CD4-positive, alpha-beta memory T cell (primary cell): ENCODE measurements at regions not wholly inside any gene's neighbourhood (a gene's known extent, or its start where the extent isn't known, plus 50 kb on each side); places are given as distances from the start of the nearest gene placed in this dataset.
"Not testable (repeated sequence)": the region's sequence is repeated elsewhere in the genome, so short reads cannot be mapped to it uniquely, and the experiment has no call there.

Experiments used
- CTCF ChIA-PET: fragments of 350-600 bp; sonication (Branson Sonifier 250); formaldehyde crosslinking; loops from one replicate; lab custom pipeline; 2021; ENCODE audit warnings: inconsistent platforms; ENCODE audit not compliant: partially characterized antibody; lab: Charles Lee
- POLR2A ChIA-PET: fragments of 350-600 bp; sonication (Branson Sonifier 250); formaldehyde crosslinking; loops from one replicate; lab custom pipeline; 2021; ENCODE audit not compliant: partially characterized antibody; lab: Charles Lee
- DNase-seq, 5 donors: peaks; one replicate each; pipeline versions ENCODE4 v3.0.0 to v3.0.0-alpha.2; 2020 to 2022; ENCODE audit warnings: mixed read lengths in 1 of 5
- H3K27ac ChIP-seq: one replicate; pipeline ENCODE4 v1.7.0; 2013; ENCODE audit warnings: low read depth, low read length
- H3K27me3 ChIP-seq: 2 replicates; pipeline ENCODE4 v1.7.0; 2013; ENCODE audit warnings: mild to moderate bottlenecking, low read length, moderate library complexity; ENCODE audit not compliant: insufficient read depth
- H3K36me3 ChIP-seq: 2 replicates; pipeline ENCODE4 v1.7.0; 2013; ENCODE audit warnings: mild to moderate bottlenecking, low read length, moderate library complexity; ENCODE audit not compliant: insufficient read depth
- H3K4me1 ChIP-seq: 2 replicates; pipeline ENCODE4 v1.7.0; 2013; ENCODE audit warnings: mild to moderate bottlenecking, low read length, moderate library complexity; ENCODE audit not compliant: insufficient read depth
- H3K4me3 ChIP-seq, 2 donors: one replicate each; pipeline ENCODE4 v1.7.0; 2013; ENCODE audit warnings: low read length in 2 of 2, mild to moderate bottlenecking in 1 of 2
- H3K9me3 ChIP-seq, 2 donors: one replicate each; pipeline ENCODE4 v1.7.0; 2013; ENCODE audit warnings: low read length in 2 of 2, control low read depth in 1 of 2; ENCODE audit not compliant: control insufficient read depth in 1 of 2
- H3K27ac Mint-ChIP-seq, 7 donors: one replicate each; pipeline ENCODE4 v1.8.0; 2020 to 2021; ENCODE audit warnings: mixed read lengths in 7 of 7, mild to moderate bottlenecking in 6 of 7, inconsistent platforms in 3 of 7, moderate library complexity in 3 of 7
- H3K27me3 Mint-ChIP-seq, 2 donors: one replicate each; pipeline ENCODE4 v1.8.0; 2020 to 2021; ENCODE audit warnings: mixed read lengths in 2 of 2
- H3K36me3 Mint-ChIP-seq, 2 donors: one replicate each; pipeline ENCODE4 v1.8.0; 2020 to 2021; ENCODE audit warnings: mixed read lengths in 2 of 2, inconsistent platforms in 1 of 2, mild to moderate bottlenecking in 1 of 2
- H3K4me1 Mint-ChIP-seq, 4 donors: one replicate each; pipeline ENCODE4 v1.8.0; 2020 to 2021; ENCODE audit warnings: mixed read lengths in 4 of 4, mild to moderate bottlenecking in 1 of 4
- H3K4me3 Mint-ChIP-seq, 8 donors: one replicate each; pipeline ENCODE4 v1.8.0; 2020 to 2021; ENCODE audit warnings: mixed read lengths in 8 of 8, mild to moderate bottlenecking in 7 of 8, moderate library complexity in 6 of 8, inconsistent platforms in 3 of 8
- H3K9me3 Mint-ChIP-seq, 8 donors: one replicate each; pipeline ENCODE4 v1.8.0; 2020 to 2021; ENCODE audit warnings: mixed read lengths in 8 of 8, mild to moderate bottlenecking in 5 of 8, inconsistent platforms in 3 of 8, moderate library complexity in 1 of 8
- intact Hi-C: fragments of 100-400 bp; cut with micrococcal nuclease; formaldehyde crosslinking; loops from one replicate; pipeline ENCODE4 v1.15.1; 2023

GRCh38 chr4:173991814-173992213 lies 291.7 kb downstream of the FBXO8 start:
- H3K4me1 ChIP-seq, result no peaks in the 10 kb centered on the region
- no peaks in the 10 kb centered on the region for H3K27me3 ChIP-seq
- peaks cover 0 to 2% (median 0%) of the 10 kb centered on the region in 8 donors for H3K9me3 Mint-ChIP-seq
- POLR2A ChIA-PET, result no interaction called here
- no peak overlapping the region for H3K27ac ChIP-seq
- no peaks in the 10 kb centered on the region for H3K4me1 Mint-ChIP-seq
- no peaks in the 10 kb centered on the region for H3K9me3 ChIP-seq
- H3K27me3 Mint-ChIP-seq, result peaks cover 3 to 7% of the 10 kb centered on the region in 2 donors
- intact Hi-C loops, result no loop called here
- no peak for DNase-seq
- CTCF ChIA-PET, result no interaction called here
- no peaks in the 10 kb centered on the region for H3K36me3 ChIP-seq
- H3K36me3 Mint-ChIP-seq, result no peaks in the 10 kb centered on the region
- no peak overlapping the region for H3K4me3 Mint-ChIP-seq
- H3K4me3 ChIP-seq, result no peak overlapping the region
- no peak overlapping the region for H3K27ac Mint-ChIP-seq

GRCh38 chr4:173991316-173991715 lies 292.2 kb downstream of the FBXO8 start:
- H3K27me3 Mint-ChIP-seq, result peaks cover 3 to 7% of the 10 kb centered on the region in 2 donors
- H3K36me3 Mint-ChIP-seq, result no peaks in the 10 kb centered on the region
- no peaks in the 10 kb centered on the region for H3K4me1 Mint-ChIP-seq
- peaks cover 0 to 2% (median 0%) of the 10 kb centered on the region in 8 donors for H3K9me3 Mint-ChIP-seq
- Histone ChIP-seq H3K36me3 (no peaks in the 10 kb centered on the region), H3K27me3 (no peaks in the 10 kb centered on the region), H3K9me3 (no peaks in the 10 kb centered on the region), H3K4me3 (no peak overlapping the region), H3K27ac (no peak overlapping the region), H3K4me1 (no peaks in the 10 kb centered on the region)
- DNase-seq, result no peak
- H3K4me3 Mint-ChIP-seq, result no peak overlapping the region
- no peak overlapping the region for H3K27ac Mint-ChIP-seq
- POLR2A ChIA-PET, result no interaction called here
- intact Hi-C loops, result no loop called here
- CTCF ChIA-PET, result no interaction called here

GRCh38 chr4:173990869-173991210 lies 292.6 kb downstream of the FBXO8 start:
- H3K27ac Mint-ChIP-seq, result no peak overlapping the region
- H3K4me1 ChIP-seq, result no peaks in the 10 kb centered on the region
- H3K9me3 ChIP-seq, result no peaks in the 10 kb centered on the region
- no peak overlapping the region for H3K4me3 Mint-ChIP-seq
- no peaks in the 10 kb centered on the region for H3K36me3 ChIP-seq
- CTCF ChIA-PET, result no interaction called here
- intact Hi-C loops, result no loop called here
- no peak for DNase-seq
- no peaks in the 10 kb centered on the region for H3K4me1 Mint-ChIP-seq
- H3K4me3 ChIP-seq, result no peak overlapping the region
- H3K27me3 Mint-ChIP-seq, result peaks cover 3 to 7% of the 10 kb centered on the region in 2 donors
- POLR2A ChIA-PET, result no interaction called here
- no peaks in the 10 kb centered on the region for H3K27me3 ChIP-seq
- peaks cover 0 to 2% (median 0%) of the 10 kb centered on the region in 8 donors for H3K9me3 Mint-ChIP-seq
- no peaks in the 10 kb centered on the region for H3K36me3 Mint-ChIP-seq
- no peak overlapping the region for H3K27ac ChIP-seq

GRCh38 chr4:173990126-173990868 lies 293.2 kb downstream of the FBXO8 start:
- no peak for DNase-seq
- ChIA-PET CTCF (no interaction called here), POLR2A (no interaction called here)
- no peaks in the 10 kb centered on the region for H3K36me3 Mint-ChIP-seq
- Histone ChIP-seq H3K4me1 (no peaks in the 10 kb centered on the region), H3K27ac (no peak overlapping the region), H3K27me3 (no peaks in the 10 kb centered on the region), H3K4me3 (no peak overlapping the region), H3K9me3 (no peaks in the 10 kb centered on the region), H3K36me3 (no peaks in the 10 kb centered on the region)
- no peaks in the 10 kb centered on the region for H3K4me1 Mint-ChIP-seq
- peak overlapping the region in 1 of 8 donors; percentile 71 for H3K4me3 Mint-ChIP-seq
- peaks cover 0 to 2% (median 0%) of the 10 kb centered on the region in 8 donors for H3K9me3 Mint-ChIP-seq
- intact Hi-C loops, result no loop called here
- peaks cover 3 to 6% of the 10 kb centered on the region in 2 donors for H3K27me3 Mint-ChIP-seq
- H3K27ac Mint-ChIP-seq, result no peak overlapping the region

GRCh38 chr4:173963523-173963922 lies 319.9 kb downstream of the FBXO8 start:
- H3K4me3 Mint-ChIP-seq, H3K4me1 Mint-ChIP-seq, H3K9me3 Mint-ChIP-seq, H3K4me3 ChIP-seq, H3K27ac ChIP-seq, H3K36me3 ChIP-seq, H3K9me3 ChIP-seq, H3K27me3 Mint-ChIP-seq, POLR2A ChIA-PET, DNase-seq, H3K27ac Mint-ChIP-seq, intact Hi-C loops, H3K36me3 Mint-ChIP-seq, H3K4me1 ChIP-seq, H3K27me3 ChIP-seq, CTCF ChIA-PET: not testable (repeated sequence)

GRCh38 chr4:173960398-173960797 lies 323.1 kb downstream of the FBXO8 start:
- intact Hi-C loops, result no loop called here
- H3K4me3 ChIP-seq, result no peak overlapping the region
- H3K4me1 ChIP-seq, result no peaks in the 10 kb centered on the region
- H3K27ac ChIP-seq, result no peak overlapping the region
- DNase-seq, result no peak
- peaks cover 0 to 1% of the 10 kb centered on the region in 2 donors for H3K27me3 Mint-ChIP-seq
- H3K4me3 Mint-ChIP-seq, result no peak overlapping the region
- H3K36me3 Mint-ChIP-seq, result no peaks in the 10 kb centered on the region
- ChIA-PET POLR2A (no interaction called here), CTCF (no interaction called here)
- no peaks in the 10 kb centered on the region for H3K36me3 ChIP-seq
- no peaks in the 10 kb centered on the region for H3K9me3 ChIP-seq
- H3K4me1 Mint-ChIP-seq, result no peaks in the 10 kb centered on the region
- H3K27ac Mint-ChIP-seq, result no peak overlapping the region
- no peaks in the 10 kb centered on the region for H3K27me3 ChIP-seq
- peaks cover 0 to 4% (median 1%) of the 10 kb centered on the region in 8 donors for H3K9me3 Mint-ChIP-seq

GRCh38 chr4:173958445-173958844 lies 325.0 kb downstream of the FBXO8 start:
- H3K36me3 Mint-ChIP-seq, result no peaks in the 10 kb centered on the region
- DNase-seq, result no peak
- intact Hi-C loops, result no loop called here
- H3K27ac ChIP-seq, result no peak overlapping the region
- peaks cover 0 to 4% (median 0%) of the 10 kb centered on the region in 8 donors for H3K9me3 Mint-ChIP-seq
- ChIA-PET POLR2A (no interaction called here), CTCF (no interaction called here)
- H3K27ac Mint-ChIP-seq, result no peak overlapping the region
- no peaks in the 10 kb centered on the region for H3K4me1 Mint-ChIP-seq
- no peaks in the 10 kb centered on the region for H3K9me3 ChIP-seq
- no peaks in the 10 kb centered on the region for H3K27me3 ChIP-seq
- H3K4me3 Mint-ChIP-seq, result no peak overlapping the region
- no peaks in the 10 kb centered on the region for H3K4me1 ChIP-seq
- H3K36me3 ChIP-seq, result no peaks in the 10 kb centered on the region
- H3K27me3 Mint-ChIP-seq, result peaks cover 0 to 1% of the 10 kb centered on the region in 2 donors
- H3K4me3 ChIP-seq, result no peak overlapping the region
